ENCODE measurements at regions not wholly inside any gene's neighbourhood (a gene's known extent, or its start where the extent isn't known, plus 50 kb on each side); places are given as distances from the start of the nearest gene placed in this dataset.

DNA sequence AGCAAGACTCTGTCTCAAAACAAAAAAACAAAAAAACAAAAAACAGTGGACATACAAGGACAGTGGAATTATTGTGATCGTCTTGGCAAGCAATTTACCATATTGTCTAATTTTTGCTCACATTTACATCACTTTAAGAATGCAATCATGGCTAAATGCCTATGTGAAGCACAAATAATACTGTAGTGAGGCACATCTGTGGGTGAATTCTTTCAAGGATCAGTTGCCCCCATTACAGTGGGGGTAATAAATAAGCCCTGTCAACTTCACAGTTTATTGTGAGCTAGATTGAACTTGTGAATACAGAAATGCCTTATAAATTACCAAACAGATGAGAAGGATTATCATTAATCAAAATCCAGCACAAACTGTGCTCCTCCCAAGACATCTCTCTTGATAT lies 150.2 kb upstream of the PAPPA start:
- 95% methylated on average over 1 of the region's 1 CpG for WGBS (ENCODE audit: missing lambda C conversion rate)
- ChIA-PET CTCF (interaction anchor here (1.2 kb wide), 1 partner anchor 9 kb away, joined by 3 read pairs; no protein-coding TSS in a partner anchor), POLR2A (no interaction called here)
- H3K4me2 ChIP-seq = no peak overlapping the region
- peaks cover 13% of the 10 kb centered on the region for H3K9me3 ChIP-seq
- TF ChIP-seq MYC (IDR thresholded peaks at IDR 0.05; ENCODE audit: borderline replicate concordance, low read length) = no peak
- TF ChIP-seq, protein P1, sequence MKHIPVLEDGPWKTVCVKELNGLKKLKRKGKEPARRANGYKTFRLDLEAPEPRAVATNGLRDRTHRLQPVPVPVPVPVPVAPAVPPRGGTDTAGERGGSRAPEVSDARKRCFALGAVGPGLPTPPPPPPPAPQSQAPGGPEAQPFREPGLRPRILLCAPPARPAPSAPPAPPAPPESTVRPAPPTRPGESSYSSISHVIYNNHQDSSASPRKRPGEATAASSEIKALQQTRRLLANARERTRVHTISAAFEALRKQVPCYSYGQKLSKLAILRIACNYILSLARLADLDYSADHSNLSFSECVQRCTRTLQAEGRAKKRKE (CRISPR knock-in tag; IDR thresholded peaks at IDR 0.05; ENCODE audit: low read depth) = no peak
- no peak for ATAC-seq
- peak overlapping the region; percentile 79 to 81 for H3K27ac ChIP-seq
- H3K4me1 ChIP-seq = peaks cover 44% of the 10 kb centered on the region
- DNase-seq (ENCODE audit: low read depth in 1 of 2, low spot score in 1 of 2) = no peak
- FAIRE-seq = no peak
- no peak overlapping the region for H3K4me3 ChIP-seq

DNA sequence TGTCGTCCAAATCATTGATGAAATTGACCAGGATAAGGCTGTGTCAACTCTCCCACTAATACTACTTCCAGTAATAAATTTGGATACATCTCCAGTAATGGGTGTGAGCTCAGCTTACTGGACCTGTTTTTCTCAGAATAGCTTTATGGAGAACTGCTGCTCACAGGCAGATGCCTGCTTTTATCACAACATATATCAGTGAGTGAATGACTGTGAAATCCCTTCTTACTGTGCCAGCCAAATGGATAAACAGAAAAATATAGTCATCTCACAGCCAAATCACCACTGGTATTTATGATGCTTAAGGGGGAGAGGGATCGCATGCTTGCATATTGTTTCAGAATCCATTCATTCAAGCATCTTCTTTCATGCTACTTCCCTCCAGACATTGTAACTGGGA lies 148.4 kb upstream of the PAPPA start:
- Histone ChIP-seq H3K4me1 (peaks cover 32% of the 10 kb centered on the region), H3K9me3 (peaks cover 12% of the 10 kb centered on the region), H3K27ac (peak overlapping the region; percentile 5 to 79; a peak in 5 of 6 replicates), H3K4me3 (no peak overlapping the region), H3K4me2 (no peak overlapping the region)
- ChIA-PET CTCF (no interaction called here), POLR2A (interaction anchor here (0.9 kb wide), 1 partner anchor 148 kb away, joined by 3 read pairs; the partner anchor contains the start of gene PAPPA)
- no peak for DNase-seq (ENCODE audit: low read depth in 1 of 2, low spot score in 1 of 2)
- 88% methylated on average over 2 of the region's 2 CpGs for WGBS (ENCODE audit: missing lambda C conversion rate)
- ATAC-seq = no peak
- TF ChIP-seq TP53 (CRISPR knock-in tag; IDR thresholded peaks at IDR 0.05) = no peak
- TF ChIP-seq SMC3 (IDR thresholded peaks at IDR 0.05) = no peak
- no peak for TF ChIP-seq NFE2L2 (conservative IDR thresholded peaks at IDR 0.05; ENCODE audit: low read length)
- TF ChIP-seq ZNF302 (CRISPR knock-in tag; IDR thresholded peaks at IDR 0.05) = no peak
- TF ChIP-seq, protein P2, sequence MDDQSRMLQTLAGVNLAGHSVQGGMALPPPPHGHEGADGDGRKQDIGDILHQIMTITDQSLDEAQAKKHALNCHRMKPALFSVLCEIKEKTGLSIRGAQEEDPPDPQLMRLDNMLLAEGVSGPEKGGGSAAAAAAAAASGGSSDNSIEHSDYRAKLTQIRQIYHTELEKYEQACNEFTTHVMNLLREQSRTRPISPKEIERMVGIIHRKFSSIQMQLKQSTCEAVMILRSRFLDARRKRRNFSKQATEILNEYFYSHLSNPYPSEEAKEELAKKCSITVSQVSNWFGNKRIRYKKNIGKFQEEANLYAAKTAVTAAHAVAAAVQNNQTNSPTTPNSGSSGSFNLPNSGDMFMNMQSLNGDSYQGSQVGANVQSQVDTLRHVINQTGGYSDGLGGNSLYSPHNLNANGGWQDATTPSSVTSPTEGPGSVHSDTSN (IDR thresholded peaks at IDR 0.05) = no peak
- no peak for TF ChIP-seq ZFP36 (IDR thresholded peaks at IDR 0.05; ENCODE audit: borderline replicate concordance, partially characterized antibody)
- no peak for TF ChIP-seq EP300 (IDR thresholded peaks at IDR 0.05)
- no peak for TF ChIP-seq NPAS2 (CRISPR knock-in tag; IDR thresholded peaks at IDR 0.05; ENCODE audit: borderline replicate concordance)
- FAIRE-seq = no peak

DNA sequence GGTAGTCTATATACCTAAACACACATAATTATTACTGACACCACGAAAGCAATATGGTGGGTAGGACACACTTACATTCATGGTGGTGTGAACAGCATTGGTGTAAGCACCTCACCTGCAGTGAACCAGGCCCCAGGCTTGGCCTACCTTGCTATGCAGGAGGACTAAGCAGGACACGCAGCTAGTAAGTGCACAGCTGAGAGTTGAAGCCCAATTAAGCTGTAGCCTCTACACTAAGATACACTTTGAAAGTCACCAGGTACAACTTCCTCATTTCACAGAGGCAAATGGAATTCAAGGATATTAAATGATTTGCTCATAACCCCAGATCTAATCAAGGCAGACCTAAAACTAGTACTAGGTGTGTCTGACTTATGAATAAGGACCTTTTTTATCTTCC lies 145.8 kb upstream of the PAPPA start:
- peaks cover 21% of the 10 kb centered on the region for H3K4me1 ChIP-seq
- 92% methylated on average over 2 of the region's 2 CpGs for WGBS (ENCODE audit: missing lambda C conversion rate)
- TF ChIP-seq MAZ (IDR thresholded peaks at IDR 0.05; ENCODE audit: borderline replicate concordance, low read depth, low read length) (no peak), SREBF2 (IDR thresholded peaks at IDR 0.05) (no peak), HOXB5 (CRISPR knock-in tag; IDR thresholded peaks at IDR 0.05) (no peak), HOXB13 (CRISPR knock-in tag; IDR thresholded peaks at IDR 0.05; ENCODE audit: low read depth) (no peak), NPAS2 (CRISPR knock-in tag; IDR thresholded peaks at IDR 0.05; ENCODE audit: borderline replicate concordance) (no peak), NR3C1 (IDR thresholded peaks at IDR 0.05) (no peak), EHMT2 (IDR thresholded peaks at IDR 0.05; ENCODE audit: low read depth) (no peak), SMC3 (IDR thresholded peaks at IDR 0.05) (no peak), CEBPB (IDR thresholded peaks at IDR 0.05) (no peak), TP53 (CRISPR knock-in tag; IDR thresholded peaks at IDR 0.05) (no peak), ZFP36 (IDR thresholded peaks at IDR 0.05; ENCODE audit: borderline replicate concordance, partially characterized antibody) (no peak)
- TF ChIP-seq, protein P1 (CRISPR knock-in tag; IDR thresholded peaks at IDR 0.05; ENCODE audit: low read depth) = no peak
- TF ChIP-seq, protein P3, sequence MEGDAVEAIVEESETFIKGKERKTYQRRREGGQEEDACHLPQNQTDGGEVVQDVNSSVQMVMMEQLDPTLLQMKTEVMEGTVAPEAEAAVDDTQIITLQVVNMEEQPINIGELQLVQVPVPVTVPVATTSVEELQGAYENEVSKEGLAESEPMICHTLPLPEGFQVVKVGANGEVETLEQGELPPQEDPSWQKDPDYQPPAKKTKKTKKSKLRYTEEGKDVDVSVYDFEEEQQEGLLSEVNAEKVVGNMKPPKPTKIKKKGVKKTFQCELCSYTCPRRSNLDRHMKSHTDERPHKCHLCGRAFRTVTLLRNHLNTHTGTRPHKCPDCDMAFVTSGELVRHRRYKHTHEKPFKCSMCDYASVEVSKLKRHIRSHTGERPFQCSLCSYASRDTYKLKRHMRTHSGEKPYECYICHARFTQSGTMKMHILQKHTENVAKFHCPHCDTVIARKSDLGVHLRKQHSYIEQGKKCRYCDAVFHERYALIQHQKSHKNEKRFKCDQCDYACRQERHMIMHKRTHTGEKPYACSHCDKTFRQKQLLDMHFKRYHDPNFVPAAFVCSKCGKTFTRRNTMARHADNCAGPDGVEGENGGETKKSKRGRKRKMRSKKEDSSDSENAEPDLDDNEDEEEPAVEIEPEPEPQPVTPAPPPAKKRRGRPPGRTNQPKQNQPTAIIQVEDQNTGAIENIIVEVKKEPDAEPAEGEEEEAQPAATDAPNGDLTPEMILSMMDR (IDR thresholded peaks at IDR 0.05) = no peak
- TF ChIP-seq, protein P4, sequence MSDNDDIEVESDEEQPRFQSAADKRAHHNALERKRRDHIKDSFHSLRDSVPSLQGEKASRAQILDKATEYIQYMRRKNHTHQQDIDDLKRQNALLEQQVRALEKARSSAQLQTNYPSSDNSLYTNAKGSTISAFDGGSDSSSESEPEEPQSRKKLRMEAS (IDR thresholded peaks at IDR 0.05) = no peak
- TF ChIP-seq, protein P5, sequence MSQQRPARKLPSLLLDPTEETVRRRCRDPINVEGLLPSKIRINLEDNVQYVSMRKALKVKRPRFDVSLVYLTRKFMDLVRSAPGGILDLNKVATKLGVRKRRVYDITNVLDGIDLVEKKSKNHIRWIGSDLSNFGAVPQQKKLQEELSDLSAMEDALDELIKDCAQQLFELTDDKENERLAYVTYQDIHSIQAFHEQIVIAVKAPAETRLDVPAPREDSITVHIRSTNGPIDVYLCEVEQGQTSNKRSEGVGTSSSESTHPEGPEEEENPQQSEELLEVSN (IDR thresholded peaks at IDR 0.05; ENCODE audit: borderline replicate concordance, low read depth) = no peak
- TF ChIP-seq, protein P2 (IDR thresholded peaks at IDR 0.05) = no peak
- H3K4me2 ChIP-seq = 0 out of 3 replicates have a peak overlapping the region, but pooled peaks have one; percentile 15
- CTCF ChIA-PET = interaction anchor here (0.9 to 1.4 kb wide), 2 partner anchors 15 to 89 kb away, joined by 3 read pairs; no protein-coding TSS in a partner anchor
- ATAC-seq = no peak
- no peak for DNase-seq (ENCODE audit: low read depth in 1 of 2, low spot score in 1 of 2)
- POLR2A ChIA-PET = no interaction called here
- no peak overlapping the region for H3K4me3 ChIP-seq
- FAIRE-seq = no peak
- peaks cover 8% of the 10 kb centered on the region; the same call in 2 of the 3 replicates for H3K9me3 ChIP-seq
- peak overlapping the region; percentile 39 to 79 for H3K27ac ChIP-seq
